ENCODE measurements at regions not wholly inside any gene's neighbourhood (a gene's known extent, or its start where the extent isn't known, plus 50 kb on each side); places are given as distances from the start of the nearest gene placed in this dataset.

GRCh38 chr1:21379571-21379970, 60.4 kb upstream of the NBPF3 start:
- H3K4me3 ChIP-seq: no peak overlapping the region
- H3K4me1 ChIP-seq: peaks cover 0 to 2% (median under 1%) of the 10 kb centered on the region in 4 donors
- no peak for DNase-seq
- H3K27me3 ChIP-seq: no peaks in the 10 kb centered on the region
- H3K9me3 ChIP-seq: peaks cover 0 to 6% (median 6%) of the 10 kb centered on the region in 4 donors
- no peak for ATAC-seq (ENCODE audit: low FRiP score in 2 of 2)
- no peak overlapping the region for H3K27ac ChIP-seq
- no peaks in the 10 kb centered on the region for H3K36me3 ChIP-seq
- TF ChIP-seq POLR2A (IDR thresholded peaks at IDR 0.05) (no peak), EP300 (IDR thresholded peaks at IDR 0.05) (no peak), POLR2AphosphoS5 (IDR thresholded peaks at IDR 0.05) (no peak)
- TF ChIP-seq, protein P1, sequence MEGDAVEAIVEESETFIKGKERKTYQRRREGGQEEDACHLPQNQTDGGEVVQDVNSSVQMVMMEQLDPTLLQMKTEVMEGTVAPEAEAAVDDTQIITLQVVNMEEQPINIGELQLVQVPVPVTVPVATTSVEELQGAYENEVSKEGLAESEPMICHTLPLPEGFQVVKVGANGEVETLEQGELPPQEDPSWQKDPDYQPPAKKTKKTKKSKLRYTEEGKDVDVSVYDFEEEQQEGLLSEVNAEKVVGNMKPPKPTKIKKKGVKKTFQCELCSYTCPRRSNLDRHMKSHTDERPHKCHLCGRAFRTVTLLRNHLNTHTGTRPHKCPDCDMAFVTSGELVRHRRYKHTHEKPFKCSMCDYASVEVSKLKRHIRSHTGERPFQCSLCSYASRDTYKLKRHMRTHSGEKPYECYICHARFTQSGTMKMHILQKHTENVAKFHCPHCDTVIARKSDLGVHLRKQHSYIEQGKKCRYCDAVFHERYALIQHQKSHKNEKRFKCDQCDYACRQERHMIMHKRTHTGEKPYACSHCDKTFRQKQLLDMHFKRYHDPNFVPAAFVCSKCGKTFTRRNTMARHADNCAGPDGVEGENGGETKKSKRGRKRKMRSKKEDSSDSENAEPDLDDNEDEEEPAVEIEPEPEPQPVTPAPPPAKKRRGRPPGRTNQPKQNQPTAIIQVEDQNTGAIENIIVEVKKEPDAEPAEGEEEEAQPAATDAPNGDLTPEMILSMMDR (IDR thresholded peaks at IDR 0.05): no peak

DNA sequence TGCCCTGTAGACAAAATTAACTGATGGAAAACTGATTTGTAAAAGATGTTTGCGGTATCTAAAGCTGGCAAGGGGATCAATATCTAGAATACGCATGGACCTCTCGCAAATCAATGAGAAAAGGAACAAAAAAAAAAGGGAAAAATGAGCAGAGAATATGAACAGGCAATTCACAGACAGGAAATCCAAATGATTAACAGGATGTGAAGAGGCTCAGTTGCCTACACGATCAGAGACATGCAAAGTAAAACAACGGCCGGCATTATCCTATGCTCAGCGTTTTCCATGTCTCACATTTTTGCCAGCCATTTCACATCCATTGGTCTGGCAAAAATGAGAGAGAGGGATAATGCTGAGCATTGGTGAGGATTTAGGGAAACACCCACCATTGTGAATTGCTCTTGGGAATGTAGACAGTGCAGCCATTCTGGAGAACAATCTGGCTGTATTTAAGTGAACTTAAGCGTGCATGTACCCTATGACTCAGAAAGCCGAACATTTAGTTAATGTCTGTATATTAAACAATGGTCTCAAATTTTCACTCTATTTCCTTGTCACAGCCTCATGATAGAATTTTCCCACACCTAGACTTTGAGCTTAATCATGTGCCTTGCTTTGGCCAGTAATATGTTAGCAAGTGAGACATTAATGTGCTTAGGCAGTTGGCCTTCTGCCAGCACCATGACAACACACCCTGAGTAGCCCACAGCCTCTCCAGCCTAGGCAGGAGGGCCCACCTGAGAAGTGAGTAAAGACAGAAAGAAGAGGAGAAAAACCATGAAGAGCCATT, 61.0 kb upstream of the NBPF3 start:
- no peaks in the 10 kb centered on the region for H3K36me3 ChIP-seq
- H3K27me3 ChIP-seq: no peaks in the 10 kb centered on the region
- H3K27ac ChIP-seq: no peak overlapping the region
- H3K4me1 ChIP-seq: no peaks in the 10 kb centered on the region
- ATAC-seq (ENCODE audit: low FRiP score in 2 of 2) (no peak), DNase-seq (no peak)
- H3K9me3 ChIP-seq: peaks cover 0 to 6% (median 6%) of the 10 kb centered on the region in 4 donors
- 86 to 91% methylated on average over 9 of the region's 9 CpGs for WGBS, 2 donors
- no peak for TF ChIP-seq POLR2A (IDR thresholded peaks at IDR 0.05)
- TF ChIP-seq EP300 (IDR thresholded peaks at IDR 0.05): no peak
- no peak for TF ChIP-seq POLR2AphosphoS5 (IDR thresholded peaks at IDR 0.05)
- TF ChIP-seq, protein P1 (IDR thresholded peaks at IDR 0.05): no peak
- no peak overlapping the region for H3K4me3 ChIP-seq

GRCh38 chr1:21372383-21372782, 67.6 kb upstream of the NBPF3 start:
- no peaks in the 10 kb centered on the region for H3K9me3 ChIP-seq
- no peak overlapping the region for H3K4me3 ChIP-seq
- H3K27ac ChIP-seq: no peak overlapping the region
- H3K27me3 ChIP-seq: no peaks in the 10 kb centered on the region
- ATAC-seq (ENCODE audit: low FRiP score in 2 of 2): no peak
- peaks cover 0 to 7% (median 2%) of the 10 kb centered on the region in 4 donors for H3K4me1 ChIP-seq
- 87 to 92% methylated on average over 6 of the region's 6 CpGs for WGBS, 2 donors
- TF ChIP-seq POLR2A (IDR thresholded peaks at IDR 0.05) (no peak), POLR2AphosphoS5 (IDR thresholded peaks at IDR 0.05) (no peak), EP300 (IDR thresholded peaks at IDR 0.05) (no peak)
- TF ChIP-seq, protein P1 (IDR thresholded peaks at IDR 0.05): no peak
- H3K36me3 ChIP-seq: no peaks in the 10 kb centered on the region
- DNase-seq: no peak

GRCh38 chr1:21369905-21370304, 70.0 kb upstream of the NBPF3 start:
- no peak for ATAC-seq (ENCODE audit: low FRiP score in 2 of 2)
- H3K4me3 ChIP-seq: no peak overlapping the region
- peaks cover 0 to 7% (median 2%) of the 10 kb centered on the region in 4 donors for H3K4me1 ChIP-seq
- no peaks in the 10 kb centered on the region for H3K36me3 ChIP-seq
- TF ChIP-seq POLR2A (IDR thresholded peaks at IDR 0.05): no peak
- TF ChIP-seq, protein P1 (IDR thresholded peaks at IDR 0.05): no peak
- TF ChIP-seq EP300 (IDR thresholded peaks at IDR 0.05): no peak
- no peak for TF ChIP-seq POLR2AphosphoS5 (IDR thresholded peaks at IDR 0.05)
- no peak for DNase-seq
- no peak overlapping the region for H3K27ac ChIP-seq
- 68 to 69% methylated on average over 4 of the region's 4 CpGs for whole genome bisulfite sequencing, 2 donors
- no peaks in the 10 kb centered on the region for H3K27me3 ChIP-seq
- no peaks in the 10 kb centered on the region for H3K9me3 ChIP-seq
